RPMI8226 (cell line): ENCODE measurements at regions not wholly inside any gene's neighbourhood (a gene's known extent, or its start where the extent isn't known, plus 50 kb on each side); places are given as distances from the start of the nearest gene placed in this dataset.

Source experiments
- DNase-seq: peaks from one replicate; pipeline ENCODE4 v3.0.0-alpha.2; 2015

DNA sequence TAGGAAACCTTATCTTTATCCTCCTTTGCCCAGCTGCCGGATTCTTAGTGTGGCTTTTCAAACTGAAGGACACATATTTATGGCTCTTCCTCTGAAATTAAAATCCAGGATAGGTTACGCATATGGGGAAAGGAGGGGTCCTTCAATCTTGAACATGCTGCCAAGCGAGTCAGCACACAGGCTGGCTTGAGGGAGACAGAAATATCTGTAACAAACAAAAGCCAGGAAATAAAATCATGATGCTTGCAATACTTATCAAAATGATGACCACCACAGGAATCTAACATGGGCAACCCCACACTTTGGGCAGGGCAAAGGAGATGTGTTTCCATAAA, 196.4 kb upstream of the LDB2 start:
- DNase-seq: no peak

DNA sequence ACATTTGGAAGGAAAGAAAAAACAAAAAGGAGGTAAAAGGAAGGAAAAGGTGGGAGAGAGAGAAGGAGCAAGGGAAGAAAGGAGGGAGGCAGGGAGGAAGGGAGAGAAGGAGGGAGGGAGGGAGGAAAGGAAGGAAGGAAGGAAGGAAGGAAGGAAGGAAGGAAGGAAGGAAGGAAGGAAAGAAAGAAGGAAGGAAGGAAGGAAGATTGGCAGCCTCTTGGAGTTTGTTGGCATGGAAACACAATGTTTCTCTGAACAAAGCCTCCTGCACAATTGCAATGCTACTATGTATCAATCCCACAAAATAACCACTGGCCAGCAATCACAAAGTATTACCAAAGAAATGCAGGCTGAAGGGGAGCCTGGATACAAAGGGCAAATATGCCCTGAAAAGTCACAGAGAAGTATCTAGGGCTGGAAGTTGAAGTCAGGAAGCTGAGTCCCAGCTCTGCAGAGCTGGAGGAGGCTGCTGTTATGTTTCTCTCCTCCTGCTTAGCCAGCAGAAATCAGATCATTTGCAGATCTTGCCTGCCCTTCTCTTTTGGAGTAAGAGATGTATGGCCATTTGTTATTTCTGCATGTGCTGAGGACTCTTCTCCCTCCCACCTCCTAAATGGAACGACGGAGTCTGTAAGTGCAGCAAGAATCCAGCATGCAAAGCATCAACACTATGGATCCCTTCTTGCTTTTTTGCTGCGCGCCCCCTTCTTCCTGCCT, 195.9 kb upstream of the LDB2 start:
- DNase-seq: no peak

DNA sequence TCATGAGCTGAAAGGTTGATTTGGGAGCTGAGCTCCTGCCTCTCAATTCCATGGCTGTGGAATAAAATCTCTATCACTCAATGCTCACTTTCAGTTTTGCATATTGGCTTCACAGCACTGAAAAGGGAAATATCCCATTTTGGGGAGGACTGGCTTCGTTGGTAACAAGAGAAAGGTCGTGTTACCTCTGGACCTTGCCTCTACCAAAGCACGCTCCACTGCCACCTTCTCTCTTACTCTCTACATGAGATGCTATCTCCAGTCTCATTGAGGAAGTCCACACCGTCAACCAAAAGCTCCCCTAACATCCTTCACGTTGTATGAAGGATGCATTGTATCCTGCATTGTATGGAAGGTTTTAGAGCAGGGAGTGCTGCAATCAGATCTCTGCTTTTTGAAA, 195.0 kb upstream of the LDB2 start:
- no peak for DNase-seq

DNA sequence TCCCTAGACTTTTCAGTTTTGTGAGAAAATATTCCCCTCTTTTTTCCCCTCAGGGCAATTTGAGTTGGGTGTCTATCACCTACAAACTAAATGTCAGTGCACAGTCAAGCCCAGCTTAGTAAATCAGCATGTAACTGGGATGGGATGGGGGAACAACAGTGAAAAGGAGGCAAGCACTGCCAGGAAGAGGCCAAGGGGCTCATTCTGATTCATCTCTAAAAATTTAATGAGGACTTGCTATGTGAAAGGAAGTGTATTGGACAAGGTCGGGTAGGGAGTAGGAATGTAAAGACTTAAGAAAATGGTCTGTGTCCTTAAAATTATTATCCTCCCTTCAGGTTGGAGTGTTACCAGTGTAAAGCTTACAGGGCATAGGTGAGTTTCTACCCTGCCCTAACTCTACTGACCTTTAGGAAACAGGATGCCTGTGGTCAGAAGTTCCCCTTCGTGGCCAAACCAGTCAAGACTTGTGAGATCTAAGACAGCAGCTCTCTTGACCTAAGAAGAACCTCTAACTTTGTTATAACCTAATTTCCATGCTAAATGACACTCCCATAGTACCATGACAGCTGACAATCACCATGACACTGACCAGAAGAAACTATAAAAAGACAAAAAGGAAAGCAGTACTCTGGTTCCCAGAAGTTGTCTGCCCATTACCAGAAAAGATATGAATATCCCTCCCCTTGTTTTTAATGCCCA, 194.4 kb upstream of the LDB2 start:
- DNase-seq: no peak

DNA sequence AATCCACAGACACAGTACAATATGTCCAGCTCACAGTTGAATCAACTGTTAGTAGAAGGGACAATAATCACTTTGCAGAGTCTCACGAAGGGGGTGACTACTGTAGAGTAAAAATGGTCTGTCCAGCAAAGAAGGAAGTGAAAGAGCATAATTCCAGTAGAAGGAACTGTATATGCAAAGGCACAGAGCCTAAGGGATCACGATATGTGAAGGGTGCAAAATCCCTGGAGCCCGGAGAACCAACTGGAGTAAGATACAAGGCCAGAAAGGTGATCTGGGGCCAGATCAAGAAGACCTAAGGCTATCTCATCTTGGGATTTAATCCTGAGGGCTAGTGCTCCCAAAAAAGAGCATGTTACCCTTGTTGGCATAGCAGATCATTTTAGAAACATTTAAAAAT, 192.7 kb upstream of the LDB2 start:
- DNase-seq: no peak

DNA sequence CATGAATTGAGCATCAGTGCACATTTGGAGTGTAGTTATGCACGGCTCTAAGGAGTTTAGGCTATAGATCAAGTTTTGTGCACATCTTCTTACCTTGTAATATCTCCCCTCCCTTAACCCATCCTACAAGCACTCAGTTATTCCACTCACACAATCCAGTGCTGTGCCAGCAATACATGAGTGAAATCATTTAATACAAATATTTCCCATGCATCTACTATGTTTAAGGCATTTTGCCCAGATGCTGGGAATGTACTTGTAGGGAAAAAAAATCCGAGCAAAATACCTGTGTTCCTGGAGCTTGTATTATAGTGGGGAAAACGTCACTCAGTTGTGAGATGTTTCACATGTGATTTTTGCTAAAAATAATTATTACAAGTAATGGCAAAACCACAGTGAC, 191.6 kb upstream of the LDB2 start:
- no peak for DNase-seq

DNA sequence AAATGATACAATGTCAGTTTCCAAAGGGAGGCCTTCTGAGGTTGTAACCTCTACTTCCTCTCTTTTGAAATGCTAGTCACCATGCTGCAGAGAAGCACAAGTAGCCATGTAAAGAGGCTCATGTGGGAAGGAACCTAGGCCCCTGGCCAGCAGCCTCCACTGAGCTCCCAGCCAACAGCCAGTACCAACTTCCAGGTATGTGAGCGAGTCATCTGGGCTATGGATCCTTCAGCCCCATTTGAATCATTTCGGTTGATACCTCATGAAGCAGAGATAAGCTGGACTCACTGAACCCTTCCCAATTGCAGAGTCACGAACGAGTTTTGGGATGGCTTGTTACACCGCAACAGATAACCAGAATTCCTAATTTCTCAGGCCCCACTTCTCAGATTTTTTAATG, 187.0 kb upstream of the LDB2 start:
- no peak for DNase-seq

DNA sequence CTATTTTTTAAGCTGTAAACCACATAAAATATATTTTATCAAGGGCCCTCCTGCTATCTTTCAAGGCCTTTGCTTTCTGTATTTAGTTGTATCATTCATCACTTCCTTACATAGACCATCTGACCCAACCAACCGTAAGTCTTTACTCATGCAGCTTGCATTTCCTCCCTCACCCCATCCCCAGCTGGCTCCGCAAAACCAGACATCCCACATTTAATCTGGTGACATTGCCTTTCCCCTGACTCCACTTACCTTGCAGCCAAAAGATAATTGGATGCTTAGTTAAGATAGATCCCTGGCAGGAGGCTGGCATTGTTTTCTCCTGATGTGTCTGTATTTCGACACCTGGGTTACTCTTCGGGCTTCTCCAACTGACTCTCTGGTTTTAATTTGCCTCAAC, 183.7 kb upstream of the LDB2 start:
- no peak for DNase-seq

DNA sequence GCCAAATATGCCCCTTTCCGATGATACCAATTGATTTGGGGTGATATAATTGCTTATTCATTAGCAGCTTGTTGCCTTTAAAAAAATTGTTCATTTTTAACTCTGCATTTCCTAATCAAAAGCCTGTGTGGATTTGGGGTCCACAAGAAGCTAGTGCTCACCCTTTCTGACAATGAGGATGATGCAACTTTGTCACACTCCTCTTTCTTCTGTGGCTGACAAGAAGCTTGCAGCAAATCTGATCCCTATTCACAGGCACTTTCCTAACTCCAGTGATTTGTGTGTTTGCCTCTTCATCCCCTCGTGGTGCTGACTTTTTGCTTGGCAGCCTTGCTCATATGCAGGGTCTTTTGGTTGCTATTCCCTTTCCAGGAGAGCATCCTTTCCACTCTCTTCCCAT, 182.7 kb upstream of the LDB2 start:
- no peak for DNase-seq

DNA sequence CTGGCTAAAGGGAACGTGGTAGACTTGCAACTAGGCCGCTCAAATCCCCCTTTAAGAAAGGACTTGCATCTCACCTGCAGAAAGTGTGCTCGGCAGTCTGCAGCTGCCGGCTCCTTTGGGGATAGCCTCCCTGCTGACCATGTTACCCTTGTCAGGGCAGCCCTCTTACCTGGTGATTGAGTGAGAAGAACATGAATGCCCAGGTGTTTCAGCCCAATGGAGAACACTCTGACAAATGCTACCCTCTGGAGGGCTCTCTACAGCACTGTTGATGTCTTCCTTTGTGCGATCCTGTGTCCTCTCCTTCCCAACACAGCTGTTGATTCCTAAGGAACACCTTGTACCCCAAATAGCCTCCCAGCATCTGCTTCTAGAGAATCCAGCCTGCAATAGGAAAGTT, 178.7 kb upstream of the LDB2 start:
- DNase-seq: no peak

DNA sequence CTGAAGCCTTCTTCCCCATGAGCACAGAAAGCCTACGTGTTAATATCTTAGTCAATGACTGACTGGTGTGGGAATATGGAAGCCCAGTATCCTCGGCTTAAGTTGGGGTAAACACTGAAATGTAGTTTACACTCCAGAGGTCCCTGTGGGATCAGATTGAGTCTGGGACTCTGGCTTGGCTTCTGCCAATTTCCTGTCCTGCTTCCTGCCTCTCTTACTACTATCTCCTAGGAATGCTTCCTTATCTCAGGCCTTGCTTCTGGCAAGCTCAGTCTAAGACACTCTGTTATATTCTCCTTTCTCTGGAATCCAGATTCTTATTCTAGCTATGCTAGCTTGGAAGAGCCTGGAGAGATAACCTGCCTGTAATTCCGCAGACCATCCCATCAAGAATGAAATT, 174.0 kb upstream of the LDB2 start:
- no peak for DNase-seq

DNA sequence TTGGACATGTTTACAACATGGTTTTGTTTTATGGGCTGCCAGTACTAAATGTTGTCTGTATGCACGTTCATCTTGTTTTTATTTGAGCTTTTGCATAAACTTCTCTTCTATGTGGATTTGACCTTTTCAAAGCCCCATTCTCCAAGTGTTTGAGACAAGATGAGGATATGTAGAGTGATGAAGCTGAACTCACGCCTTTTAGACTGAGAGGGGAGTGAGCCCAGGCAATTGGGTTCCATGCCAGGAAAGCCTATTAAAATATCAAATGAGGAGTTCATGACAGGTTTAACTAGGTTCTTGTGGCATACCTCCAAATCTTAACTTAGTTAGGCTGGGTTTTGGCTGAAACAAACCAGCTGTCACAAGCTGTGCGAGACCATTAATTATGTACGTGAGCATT, 170.4 kb upstream of the LDB2 start:
- no peak for DNase-seq

DNA sequence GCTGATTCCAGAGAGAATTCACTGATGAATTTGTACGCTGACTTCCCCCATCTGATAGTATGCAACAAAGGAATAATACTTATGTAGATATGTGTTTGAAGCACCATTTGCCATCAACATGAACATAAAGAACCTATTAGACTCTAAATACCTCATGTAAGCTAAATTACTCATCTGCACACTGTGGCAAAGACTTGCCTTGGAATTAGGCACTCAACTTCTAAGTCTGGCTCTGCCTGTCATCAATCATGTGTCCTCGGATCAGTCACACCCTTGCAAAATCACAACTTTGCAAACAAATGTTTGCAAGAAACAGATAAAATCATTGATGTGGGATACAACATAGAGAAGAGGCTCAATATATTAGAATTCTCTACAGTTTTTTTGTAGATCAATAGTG, 169.9 kb upstream of the LDB2 start:
- DNase-seq: no peak

DNA sequence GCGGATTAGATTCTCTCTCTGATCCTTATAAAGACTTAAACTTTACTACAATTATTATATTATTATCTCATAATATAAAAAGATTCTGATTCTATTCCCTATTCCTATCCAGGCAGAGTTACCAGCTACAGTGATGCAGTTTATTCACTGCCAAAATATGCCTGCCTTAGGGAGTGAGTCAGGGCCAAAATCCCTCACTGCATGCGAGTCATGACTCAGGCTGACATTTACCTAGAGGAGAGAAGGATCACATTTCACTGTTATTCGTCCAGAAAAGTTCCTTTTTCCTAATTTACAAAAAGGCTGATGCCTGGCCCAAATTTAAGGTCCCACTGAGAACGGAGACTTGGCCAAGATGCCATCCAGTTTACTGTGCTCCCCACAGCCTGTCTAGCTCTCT, 168.5 kb upstream of the LDB2 start:
- no peak for DNase-seq

DNA sequence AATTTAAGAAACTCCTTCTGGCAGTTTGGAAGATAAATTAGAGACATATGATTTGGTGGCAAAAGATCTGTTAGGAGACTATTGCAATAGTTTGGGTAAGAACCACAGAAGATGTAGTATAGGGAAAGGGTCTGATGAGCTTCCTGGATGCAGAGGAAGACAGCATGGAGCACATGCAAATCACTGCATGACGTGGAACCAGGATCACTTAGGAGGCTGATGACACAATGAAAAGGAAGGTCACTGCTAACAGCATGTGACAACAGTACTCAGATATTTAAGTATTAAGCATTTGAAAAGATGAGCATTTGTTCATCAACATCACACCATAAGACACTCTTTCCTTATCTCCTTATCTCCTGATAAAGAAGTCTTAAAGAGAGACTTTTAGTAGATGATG, 167.8 kb upstream of the LDB2 start:
- no peak for DNase-seq

DNA sequence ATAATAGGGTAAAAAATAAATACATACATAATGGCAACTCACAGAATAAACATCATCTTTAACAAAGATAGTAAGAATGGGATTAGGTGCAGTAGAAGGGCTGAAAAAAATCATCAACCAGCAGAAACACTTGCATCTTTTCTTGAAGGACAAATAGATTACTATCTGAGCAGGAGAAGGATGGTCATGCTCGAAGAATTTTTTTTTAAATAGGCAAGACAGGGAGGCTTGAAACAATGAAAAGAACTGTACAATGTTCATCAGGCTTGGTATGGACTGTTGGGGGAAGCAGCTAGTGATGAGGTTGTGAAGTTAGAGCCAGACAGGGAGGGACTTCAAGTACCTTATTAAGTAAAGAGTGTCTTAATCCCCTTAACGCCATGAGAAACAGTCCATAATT, 167.4 kb upstream of the LDB2 start:
- no peak for DNase-seq

DNA sequence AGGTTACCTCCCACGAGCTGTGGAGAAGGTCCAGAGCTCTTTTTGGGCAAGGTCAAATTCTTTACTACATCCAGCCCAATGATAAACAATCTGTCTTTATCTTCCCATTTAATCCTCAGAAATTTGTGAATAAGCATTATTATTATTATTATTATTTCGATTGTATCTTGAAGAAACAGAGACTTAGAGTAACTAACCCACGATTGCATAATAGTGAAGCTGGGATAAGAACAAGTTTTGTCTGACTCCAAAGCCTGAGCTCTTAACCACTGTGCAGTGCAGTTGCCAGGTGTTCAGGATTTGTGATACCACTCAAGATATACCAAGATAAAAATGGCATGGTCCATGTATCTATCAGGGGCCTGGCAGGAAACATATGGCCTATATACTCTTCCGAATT, 166.5 kb upstream of the LDB2 start:
- no peak for DNase-seq

DNA sequence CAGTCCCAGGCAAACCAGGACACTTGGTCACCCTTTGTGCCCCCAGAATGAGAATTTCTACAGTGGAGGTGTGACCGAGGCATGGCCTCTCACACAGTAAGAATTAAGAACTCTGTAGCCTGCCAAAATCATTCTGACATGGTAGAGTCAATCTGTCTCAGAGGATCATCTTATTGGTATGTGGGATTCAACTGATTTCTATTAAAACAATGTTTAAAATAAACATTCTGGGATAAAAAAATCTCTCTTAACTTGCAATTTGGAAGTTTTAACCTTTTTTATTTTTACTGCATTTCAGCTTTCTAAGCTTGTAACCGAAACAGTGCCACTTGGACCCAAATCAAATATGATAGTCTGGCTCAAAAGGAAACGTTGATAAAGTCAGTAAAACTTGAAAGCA, 165.4 kb upstream of the LDB2 start:
- no peak for DNase-seq

DNA sequence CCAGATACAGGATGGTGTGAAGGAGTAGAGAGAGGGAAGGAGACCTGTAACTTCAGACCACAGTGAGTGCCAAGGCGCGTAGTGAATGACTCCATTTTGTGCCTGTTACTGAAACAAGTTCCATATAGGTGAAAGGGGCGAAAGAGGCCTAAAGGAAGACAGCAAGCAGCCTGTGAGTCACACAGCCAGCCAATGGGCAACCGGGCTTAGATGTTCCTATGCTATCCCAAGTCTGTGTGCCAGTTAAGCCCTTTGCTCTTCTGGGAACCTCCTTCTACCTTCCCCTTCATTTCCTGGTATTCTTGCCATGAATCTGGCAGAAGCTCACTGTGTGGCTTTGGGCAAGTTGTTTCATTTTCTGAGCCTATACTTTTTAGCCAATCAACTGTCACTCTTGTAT, 161.8 kb upstream of the LDB2 start:
- no peak for DNase-seq

DNA sequence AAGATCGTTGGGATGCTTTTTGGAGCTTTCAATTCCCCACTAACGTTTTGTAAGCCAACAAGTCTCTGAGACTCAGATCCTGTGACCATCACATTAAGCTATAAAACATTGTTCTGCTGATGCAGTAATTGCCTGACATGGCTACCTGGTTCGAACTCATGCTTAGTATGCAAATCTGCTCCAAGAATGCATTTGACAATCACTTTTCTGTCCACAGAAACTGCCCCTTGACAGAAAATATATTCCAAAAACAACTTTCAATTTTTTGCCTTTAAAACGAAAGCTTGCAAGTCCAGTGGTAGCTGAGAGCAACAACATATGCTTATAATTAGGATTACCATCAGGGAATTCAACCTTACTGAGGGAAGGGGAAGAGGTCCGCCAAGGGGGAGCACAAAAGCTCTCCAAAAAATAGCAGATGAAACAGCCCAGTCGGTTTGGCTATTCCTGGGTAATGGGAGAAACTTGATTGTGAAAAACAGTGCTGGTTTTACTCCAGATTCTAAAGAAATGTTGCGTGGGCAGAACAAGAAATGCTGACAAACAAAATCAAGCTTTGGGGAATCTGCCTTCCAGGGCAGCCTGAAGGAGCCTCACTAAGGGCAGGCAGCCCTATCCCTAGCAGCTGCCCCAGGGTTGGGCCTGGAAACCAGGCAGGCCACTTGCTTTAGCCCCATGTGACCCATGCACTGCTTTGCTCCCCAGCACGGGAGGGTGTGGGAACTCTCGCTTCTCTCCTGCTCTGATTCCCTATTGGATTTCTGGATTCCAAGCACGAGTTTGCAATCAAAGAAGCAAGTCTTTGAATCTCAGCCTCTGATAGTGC, 160.7 kb upstream of the LDB2 start:
- no peak for DNase-seq

DNA sequence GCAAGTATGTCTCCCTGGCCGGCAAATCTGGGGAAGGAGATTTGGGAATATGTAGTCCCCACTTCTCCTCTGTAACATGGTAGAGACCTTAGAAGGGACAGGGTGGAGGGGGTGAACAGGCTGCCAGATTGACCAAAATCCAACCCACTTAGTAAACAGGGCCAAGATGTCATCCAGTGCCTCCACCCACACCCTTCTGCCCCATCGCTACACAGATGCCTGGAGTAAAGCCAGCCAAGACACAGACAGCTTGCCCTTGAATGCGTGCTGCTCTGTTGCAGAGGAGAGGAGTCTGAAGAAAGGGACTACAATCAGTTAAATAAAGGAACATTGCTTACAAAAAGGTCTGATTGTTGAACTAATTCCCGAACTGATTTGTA, 160.1 kb upstream of the LDB2 start:
- no peak for DNase-seq

DNA sequence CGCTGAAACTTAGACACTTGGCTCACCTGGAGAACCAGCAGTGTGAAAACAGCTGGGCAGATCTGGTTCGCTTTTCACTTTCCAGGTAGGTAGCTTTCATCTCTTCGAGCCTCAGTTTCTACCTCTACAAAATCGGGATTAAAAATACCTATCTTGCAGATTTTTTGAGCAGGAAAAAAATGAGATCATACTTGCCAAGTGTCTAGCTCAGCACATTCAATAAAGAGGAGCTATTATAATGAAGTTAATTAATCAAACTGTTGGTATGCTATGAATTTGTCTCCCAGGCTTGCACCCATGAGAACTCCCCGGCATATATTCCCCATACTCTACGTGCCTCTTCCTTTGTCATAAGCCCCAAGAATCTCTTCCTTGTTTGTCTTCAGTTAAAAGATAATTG, 158.6 kb upstream of the LDB2 start:
- DNase-seq: no peak

DNA sequence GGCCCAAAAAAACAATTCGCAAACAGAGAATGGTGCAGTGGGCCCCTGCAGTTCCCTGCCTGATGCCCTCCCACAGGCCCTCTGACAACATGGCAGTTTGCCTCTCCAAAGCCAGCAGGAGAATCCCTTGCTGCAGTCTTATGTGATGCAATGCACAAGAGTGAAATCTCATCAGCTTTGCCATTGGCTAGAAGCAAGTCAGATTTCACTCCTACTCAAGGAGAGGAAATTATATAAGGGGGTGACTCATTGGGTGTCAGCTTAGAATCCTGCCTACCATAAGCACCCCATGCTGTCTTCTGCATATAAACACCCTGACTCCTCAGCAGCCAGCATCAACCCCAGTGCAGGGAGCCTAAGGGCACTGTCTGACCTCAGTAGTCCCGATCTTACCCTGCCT, 157.3 kb upstream of the LDB2 start:
- no peak for DNase-seq

DNA sequence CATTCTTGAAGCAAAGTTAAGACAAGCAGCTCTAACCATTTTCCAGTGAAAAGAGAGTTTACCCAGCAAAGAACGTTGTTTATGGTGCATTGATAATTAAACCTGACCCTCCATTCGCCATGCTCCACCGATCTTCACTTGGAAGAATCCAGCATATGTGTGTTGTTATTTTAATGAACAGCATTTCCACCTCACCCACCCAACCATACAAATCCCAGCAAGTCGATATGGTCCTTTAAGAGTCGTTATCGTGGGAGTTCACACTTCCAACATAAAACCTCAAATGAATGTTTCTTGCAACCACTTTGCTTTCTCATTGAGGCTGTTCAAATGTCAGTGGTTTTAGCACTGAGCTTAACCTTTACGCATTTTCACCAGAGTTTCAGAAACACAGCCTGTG, 147.4 kb upstream of the LDB2 start:
- DNase-seq: no peak
